ENCODE measurements at regions not wholly inside any gene's neighbourhood (a gene's known extent, or its start where the extent isn't known, plus 50 kb on each side); places are given as distances from the start of the nearest gene placed in this dataset.

GRCh38 chr2:189234991-189235390 is 55.4 kb upstream of the COL5A2 start:
- no peaks in the 10 kb centered on the region for H3K4me1 Mint-ChIP-seq
- Histone ChIP-seq H3K79me2 (replicated peaks; ENCODE audit: insufficient read depth) (no peaks in the 10 kb centered on the region), H3K9me2 (ENCODE audit: insufficient read depth) (no peaks in the 10 kb centered on the region; the same call in 1 of the 2 replicates), H2AFZ (no peak overlapping the region), H3K27me3 (ENCODE audit: insufficient read depth) (no peaks in the 10 kb centered on the region), H3F3A (replicated peaks; ENCODE audit: low read depth) (no peaks in the 10 kb centered on the region), H3K4me1 (ENCODE audit: insufficient read depth) (no peaks in the 10 kb centered on the region), H3K27ac (ENCODE audit: low read depth) (no peak overlapping the region), H3K4me3 (no peak overlapping the region), H3K4me2 (no peak overlapping the region), H4K20me1 (replicated peaks; ENCODE audit: insufficient read depth) (no peaks in the 10 kb centered on the region), H3K36me3 (ENCODE audit: insufficient read depth) (no peaks in the 10 kb centered on the region)
- H3K27me3 Mint-ChIP-seq (ENCODE audit: insufficient read depth, low read depth, poor library complexity), result no peaks in the 10 kb centered on the region
- TF ChIP-seq POLR2AphosphoS5 (IDR thresholded peaks at IDR 0.05; ENCODE audit: low read depth) (no peak), STAT1 (IDR thresholded peaks at IDR 0.05; ENCODE audit: unreplicated experiment) (no peak), ETS1 (IDR thresholded peaks at IDR 0.05) (no peak)
- ATAC-seq, result no peak
- no peak overlapping the region for H3K4me3 Mint-ChIP-seq
- no peaks in the 10 kb centered on the region for H3K36me3 Mint-ChIP-seq (ENCODE audit: low read depth)
- no peak overlapping the region for H3K27ac Mint-ChIP-seq
- no peak for DNase-seq (ENCODE audit: low spot score)
- no peaks in the 10 kb centered on the region; the same call in 2 of the 3 replicates for H3K9me3 Mint-ChIP-seq

- Histone ChIP-seq H2AFZ (no peak overlapping the region; the same call in 1 of the 2 replicates), H3K36me3 (ENCODE audit: insufficient read depth) (no peaks in the 10 kb centered on the region), H3K9me2 (ENCODE audit: insufficient read depth) (no peaks in the 10 kb centered on the region; the same call in 1 of the 2 replicates), H3K27me3 (ENCODE audit: insufficient read depth) (no peaks in the 10 kb centered on the region), H3F3A (replicated peaks; ENCODE audit: low read depth) (no peaks in the 10 kb centered on the region), H4K20me1 (replicated peaks; ENCODE audit: insufficient read depth) (no peaks in the 10 kb centered on the region), H3K27ac (ENCODE audit: low read depth) (no peak overlapping the region), H3K4me1 (ENCODE audit: insufficient read depth) (no peaks in the 10 kb centered on the region), H3K4me3 (no peak overlapping the region), H3K79me2 (replicated peaks; ENCODE audit: insufficient read depth) (no peaks in the 10 kb centered on the region), H3K4me2 (no peak overlapping the region)
- ATAC-seq, result no peak
- Mint-ChIP-seq H3K27me3 (ENCODE audit: insufficient read depth, low read depth, poor library complexity) (no peaks in the 10 kb centered on the region), H3K9me3 (no peaks in the 10 kb centered on the region; the same call in 2 of the 3 replicates), H3K4me3 (no peak overlapping the region), H3K27ac (no peak overlapping the region; the same call in 1 of the 2 replicates), H3K36me3 (ENCODE audit: low read depth) (no peaks in the 10 kb centered on the region), H3K4me1 (no peaks in the 10 kb centered on the region)
- DNase-seq (ENCODE audit: low spot score), result no peak
- TF ChIP-seq STAT1 (IDR thresholded peaks at IDR 0.05; ENCODE audit: unreplicated experiment) (no peak), ETS1 (IDR thresholded peaks at IDR 0.05) (no peak), POLR2AphosphoS5 (IDR thresholded peaks at IDR 0.05; ENCODE audit: low read depth) (no peak), NANOG (IDR thresholded peaks at IDR 0.05; ENCODE audit: borderline replicate concordance) (no peak)
Measured at GRCh38 chr2:189236066-189236465, 56.5 kb upstream of the COL5A2 start.

- no peaks in the 10 kb centered on the region for H3K27me3 ChIP-seq (ENCODE audit: insufficient read depth)
- H3K79me2 ChIP-seq (replicated peaks; ENCODE audit: insufficient read depth), result no peaks in the 10 kb centered on the region
- no peaks in the 10 kb centered on the region for H3K36me3 ChIP-seq (ENCODE audit: insufficient read depth)
- H3K27me3 Mint-ChIP-seq (ENCODE audit: insufficient read depth, low read depth, poor library complexity), result no peaks in the 10 kb centered on the region
- peaks cover 11% of the 10 kb centered on the region for H3K36me3 Mint-ChIP-seq (ENCODE audit: low read depth)
- H3K27ac ChIP-seq (ENCODE audit: low read depth), result no peak overlapping the region
- H3K4me2 ChIP-seq, result no peak overlapping the region
- no peak overlapping the region for H3K4me3 Mint-ChIP-seq
- H3F3A ChIP-seq (replicated peaks; ENCODE audit: low read depth), result no peaks in the 10 kb centered on the region
- DNase-seq (ENCODE audit: low spot score) (no peak), ATAC-seq (no peak)
- no peaks in the 10 kb centered on the region for H3K4me1 Mint-ChIP-seq
- no peaks in the 10 kb centered on the region; the same call in 1 of the 2 replicates for H3K9me2 ChIP-seq (ENCODE audit: insufficient read depth)
- H4K20me1 ChIP-seq (replicated peaks; ENCODE audit: insufficient read depth), result no peaks in the 10 kb centered on the region
- no peak overlapping the region for H3K27ac Mint-ChIP-seq
- no peaks in the 10 kb centered on the region for H3K4me1 ChIP-seq (ENCODE audit: insufficient read depth)
- H3K9me3 Mint-ChIP-seq, result peaks cover 16% of the 10 kb centered on the region
- H2AFZ ChIP-seq, result no peak overlapping the region
- H3K4me3 ChIP-seq, result no peak overlapping the region
- TF ChIP-seq ZNF114 (CRISPR knock-in tag; IDR thresholded peaks at IDR 0.05) (no peak), EZH2 (IDR thresholded peaks at IDR 0.05; ENCODE audit: low read depth, unreplicated experiment) (no peak), ZNF462 (CRISPR knock-in tag; IDR thresholded peaks at IDR 0.05) (no peak)
Measured at GRCh38 chr2:189238903-189239302, 59.3 kb upstream of the COL5A2 start.

All from GM23338 (cell line).